IMR-90 (cell line): ENCODE measurements at regions not wholly inside any gene's neighbourhood (a gene's known extent, or its start where the extent isn't known, plus 50 kb on each side); places are given as distances from the start of the nearest gene placed in this dataset.

ENCODE experiments used
- ATAC-seq: fragments of 200-7000 bp; cut with Tn5 transposase; 2 replicates; pipeline ENCODE4 v1.9.1; 2020; ENCODE audit warnings: low read depth, mild to moderate bottlenecking, moderate library complexity
- BruUV-seq: library from RNA; stranded (reverse); fragments of 400-500 nt; replicated peaks from 2 replicates; lab custom pipeline; 2021; lab: Mats Ljungman, UMichigan
- CTCF ChIA-PET: fragments of 300-600 bp; formaldehyde crosslinking; extraction: SDS; loops from one replicate; lab custom pipeline; 2021; ENCODE audit warnings: antibody characterized with exemption; lab: Yijun Ruan, JAX
- POLR2A ChIA-PET: fragments of 300-600 bp; sonication (Branson Sonifier 250); formaldehyde crosslinking; loops from one replicate; lab custom pipeline; 2022; ENCODE audit warnings: antibody characterized with exemption; ENCODE audit not compliant: unreplicated experiment; lab: Charles Lee
- DNase-seq: peaks from one replicate; pipeline ENCODE4 v3.0.0; 2013
- H2AFZ ChIP-seq: replicated peaks from 2 replicates; pipeline ENCODE3; 2013; ENCODE audit warnings: low read length, mild to moderate bottlenecking; ENCODE audit not compliant: poor library complexity
- H2AK5ac ChIP-seq: 2 replicates; pipeline ENCODE4 v1.6.1; 2013; ENCODE audit warnings: low read depth, low read length, inconsistent platforms
- H2AK9ac ChIP-seq: replicated peaks from 2 replicates; pipeline ENCODE3; 2013; ENCODE audit warnings: mild to moderate bottlenecking, low read depth, low read length, moderate library complexity; ENCODE audit not compliant: poor library complexity
- H2BK120ac ChIP-seq: 2 replicates; pipeline ENCODE4 v1.6.1; 2013; ENCODE audit warnings: low read depth, low read length, inconsistent platforms
- H2BK15ac ChIP-seq: 3 replicates; pipeline ENCODE4 v1.6.1; 2013; ENCODE audit warnings: low read depth, low read length, inconsistent platforms
- H2BK20ac ChIP-seq: 2 replicates; pipeline ENCODE4 v1.6.1; 2013; ENCODE audit warnings: low read depth, mild to moderate bottlenecking, inconsistent platforms, low read length, moderate library complexity
- H2BK5ac ChIP-seq: 2 replicates; pipeline ENCODE4 v1.6.1; 2013; ENCODE audit warnings: mild to moderate bottlenecking, low read depth, low read length, inconsistent platforms; ENCODE audit not compliant: poor library complexity, severe bottlenecking
- H3K14ac ChIP-seq: replicated peaks from 2 replicates; pipeline ENCODE4 v1.6.1; 2013; ENCODE audit warnings: low read depth, low read length, inconsistent platforms
- H3K18ac ChIP-seq: 2 replicates; pipeline ENCODE4 v1.6.1; 2013; ENCODE audit warnings: low read depth, low read length, control low read depth
- H3K23ac ChIP-seq: 2 replicates; pipeline ENCODE4 v1.6.1; 2013; ENCODE audit warnings: low read depth, low read length, inconsistent platforms
- H3K27ac ChIP-seq: 2 replicates; pipeline ENCODE4 v1.5.1; 2013; ENCODE audit warnings: mild to moderate bottlenecking, control low read depth, low read length; ENCODE audit not compliant: insufficient read depth
- H3K27me3 ChIP-seq: 2 replicates; pipeline ENCODE4 v1.6.1; 2013; ENCODE audit warnings: low read length; ENCODE audit not compliant: control insufficient read depth, insufficient read depth
- H3K36me3 ChIP-seq: 2 replicates; pipeline ENCODE4 v1.6.1; 2013; ENCODE audit warnings: low read length, mixed read lengths; ENCODE audit not compliant: control insufficient read depth, insufficient read depth
- H3K4ac ChIP-seq: 2 replicates; pipeline ENCODE4 v1.6.1; 2013; ENCODE audit warnings: low read depth, low read length, inconsistent platforms
- H3K4me1 ChIP-seq: 2 replicates; pipeline ENCODE4 v1.6.1; 2013; ENCODE audit warnings: low read length, mixed read lengths; ENCODE audit not compliant: control insufficient read depth, insufficient read depth
- H3K4me2 ChIP-seq: 2 replicates; pipeline ENCODE4 v1.6.1; 2013; ENCODE audit warnings: low read depth, mild to moderate bottlenecking, control low read depth, low read length, moderate library complexity
- H3K4me3 ChIP-seq: 2 replicates; pipeline ENCODE4 v1.5.1; 2013; ENCODE audit warnings: low read depth, mild to moderate bottlenecking, control low read depth, low read length, moderate library complexity; ENCODE audit not compliant: insufficient read depth
- H3K56ac ChIP-seq: 2 replicates; pipeline ENCODE4 v1.6.1; 2013; ENCODE audit warnings: low read length, inconsistent platforms; ENCODE audit not compliant: insufficient read depth; ENCODE audit errors: extremely low read depth
- H3K79me1 ChIP-seq, 2 experiments: 2 replicates each; pipeline ENCODE4 v1.6.1; 2013; ENCODE audit warnings: low read length in 2 of 2, inconsistent platforms in 1 of 2, low read depth in 1 of 2
- H3K9ac ChIP-seq: 2 replicates; pipeline ENCODE4 v1.6.1; 2013; ENCODE audit warnings: low read depth, low read length, control low read depth
- H3K9me1 ChIP-seq: 2 replicates; pipeline ENCODE4 v1.6.1; 2013; ENCODE audit warnings: low read length, inconsistent platforms; ENCODE audit not compliant: insufficient read depth
- H3K9me3 ChIP-seq: 2 replicates; pipeline ENCODE4 v1.6.1; 2013; ENCODE audit warnings: low read length; ENCODE audit not compliant: control insufficient read depth, insufficient read depth
- H4K20me1 ChIP-seq: 2 replicates; pipeline ENCODE4 v1.6.1; 2013; ENCODE audit warnings: low read length, inconsistent platforms; ENCODE audit not compliant: insufficient read depth
- H4K5ac ChIP-seq: 2 replicates; pipeline ENCODE4 v1.6.1; 2013; ENCODE audit warnings: mild to moderate bottlenecking, low read depth, low read length, control low read depth
- H4K8ac ChIP-seq, 2 experiments: 2 replicates each; pipeline ENCODE4 v1.6.1; 2013; ENCODE audit warnings: low read depth in 2 of 2, low read length in 2 of 2, control low read depth in 1 of 2, inconsistent platforms in 1 of 2
- H4K91ac ChIP-seq: 2 replicates; pipeline ENCODE4 v1.6.1; 2013; ENCODE audit warnings: low read depth, low read length, inconsistent platforms; ENCODE audit not compliant: insufficient read depth
- CEBPB ChIP-seq: IDR thresholded peaks from 2 replicates; pipeline ENCODE4 v1.6.1; 2012; ENCODE audit warnings: low read depth, low read length, improper control_type of control experiment
- FOS ChIP-seq: fragments of 150-350 bp; IDR thresholded peaks from 2 replicates; pipeline ENCODE4 v1.6.1; 2016; ENCODE audit warnings: low read depth, low read length
- MAFK ChIP-seq: IDR thresholded peaks from 2 replicates; pipeline ENCODE4 v1.6.1; 2012; ENCODE audit warnings: low read depth, low read length, improper control_type of control experiment
- MAZ ChIP-seq: IDR thresholded peaks from 2 replicates; pipeline ENCODE4 v1.6.1; 2012; ENCODE audit warnings: low read depth, mild to moderate bottlenecking, low read length, improper control_type of control experiment, moderate library complexity, borderline replicate concordance
- NFE2L2 ChIP-seq: fragments of 150-350 bp; IDR thresholded peaks from 2 replicates; pipeline ENCODE4 v1.6.1; 2016; ENCODE audit warnings: low read depth, mild to moderate bottlenecking, low read length
- POLR2A ChIP-seq: IDR thresholded peaks from 2 replicates; pipeline ENCODE4 v1.6.1; 2012; ENCODE audit warnings: mild to moderate bottlenecking, low read depth, low read length
- RAD21 ChIP-seq: IDR thresholded peaks from 2 replicates; pipeline ENCODE4 v1.6.1; 2012; ENCODE audit warnings: low read length, improper control_type of control experiment
- RCOR1 ChIP-seq: IDR thresholded peaks from 2 replicates; pipeline ENCODE4 v1.6.1; 2012; ENCODE audit warnings: mild to moderate bottlenecking, low read length, improper control_type of control experiment; ENCODE audit not compliant: insufficient replicate concordance
- WGBS, 2 experiments: methylation state at CpG; one replicate each; pipeline versions ENCODE4 v1.1.5 to v1.1.7; 2013; ENCODE audit warnings: missing lambda C conversion rate in 2 of 2; ENCODE audit not compliant: insufficient read length in 1 of 2; ENCODE audit errors: extremely low coverage in 2 of 2; 5-methylcytosine and 5-hydroxymethylcytosine counted together
- dilution Hi-C: fragments of 300-500 bp; cut with HindIII; formaldehyde crosslinking; loops from one replicate; pipeline ENCODE4 v1.14.3; 2018; ENCODE audit warnings: low sequenced_read_pairs; ENCODE audit not compliant: unreplicated experiment
- in situ Hi-C: fragments of 300-500 bp; cut with MboI; formaldehyde crosslinking; loops from 3 replicates; pipeline ENCODE4 v1.14.3; 2019; ENCODE audit warnings: low sequenced_read_pairs, inconsistent platforms, mixed read lengths
- intact Hi-C: fragments of 100-400 bp; cut with micrococcal nuclease; formaldehyde crosslinking; loops from 2 replicates; pipeline ENCODE4 v1.10.0; 2022

GRCh38 chr9:24436761-24437160 lies 108.9 kb downstream of the IZUMO3 start:
- H3K23ac ChIP-seq: no peak overlapping the region
- no peak overlapping the region for H2AK9ac ChIP-seq
- H3K79me1 ChIP-seq: no peaks in the 10 kb centered on the region
- H2BK15ac ChIP-seq: no peak overlapping the region
- no peak overlapping the region for H3K4me2 ChIP-seq
- BruUV-seq: no TSS peak
- intact Hi-C loops: no loop called here
- H3K18ac ChIP-seq: no peak overlapping the region
- no peak overlapping the region for H4K8ac ChIP-seq
- no peak overlapping the region for H3K9ac ChIP-seq
- WGBS, 2 experiments: no CpG with 5 or more reads among the region's 1 CpG
- no peak overlapping the region for H2AFZ ChIP-seq
- H4K91ac ChIP-seq: no peak overlapping the region
- H3K27me3 ChIP-seq: no peaks in the 10 kb centered on the region
- no peaks in the 10 kb centered on the region for H4K20me1 ChIP-seq
- ATAC-seq (no peak), DNase-seq (no peak)
- ChIA-PET POLR2A (no interaction called here), CTCF (no interaction called here)
- dilution Hi-C loops: no loop called here
- no peaks in the 10 kb centered on the region for H3K9me1 ChIP-seq
- H2AK5ac ChIP-seq: no peak overlapping the region
- no peak for TF ChIP-seq MAZ
- TF ChIP-seq MAFK: no peak
- TF ChIP-seq CEBPB: no peak
- no peak for TF ChIP-seq NFE2L2
- no peak for TF ChIP-seq POLR2A
- no peak for TF ChIP-seq RCOR1
- TF ChIP-seq RAD21: no peak
- no peak for TF ChIP-seq FOS
- no peaks in the 10 kb centered on the region for H3K4me1 ChIP-seq
- H2BK5ac ChIP-seq: no peak overlapping the region
- H3K4me3 ChIP-seq: no peak overlapping the region
- H3K14ac ChIP-seq: no peak overlapping the region
- no peaks in the 10 kb centered on the region for H3K36me3 ChIP-seq
- no peak overlapping the region for H3K27ac ChIP-seq
- H3K56ac ChIP-seq: no peak overlapping the region
- no peak overlapping the region for H2BK120ac ChIP-seq
- in situ Hi-C loops: no loop called here
- H2BK20ac ChIP-seq: no peak overlapping the region
- H3K9me3 ChIP-seq: no peaks in the 10 kb centered on the region; the same call in 1 of the 2 replicates
- H3K4ac ChIP-seq: no peak overlapping the region
- no peak overlapping the region for H4K5ac ChIP-seq
